Mononuclear cell (primary cell): ENCODE measurements at regions not wholly inside any gene's neighbourhood (a gene's known extent, or its start where the extent isn't known, plus 50 kb on each side); places are given as distances from the start of the nearest gene placed in this dataset.
A peak's percentile ranks its signal among the peaks of the same experiment; 100 is the strongest.

ENCODE experiments used
- H3K27me3 ChIP-seq: 2 replicates; pipeline ENCODE4 v1.6.0; 2011; ENCODE audit warnings: low read length, control low read depth; ENCODE audit not compliant: insufficient read depth
- H3K4me1 ChIP-seq: 2 replicates; pipeline ENCODE4 v1.5.1; 2011; ENCODE audit warnings: mild to moderate bottlenecking, low read length, control low read depth; ENCODE audit not compliant: insufficient read depth
- H3K4me3 ChIP-seq: 2 replicates; pipeline ENCODE4 v1.5.1; 2011; ENCODE audit warnings: mild to moderate bottlenecking, low read length, moderate library complexity
- H3K9me3 ChIP-seq: 2 replicates; pipeline ENCODE4 v1.5.1; 2011; ENCODE audit warnings: low read depth, mild to moderate bottlenecking, control low read depth, low read length

DNA sequence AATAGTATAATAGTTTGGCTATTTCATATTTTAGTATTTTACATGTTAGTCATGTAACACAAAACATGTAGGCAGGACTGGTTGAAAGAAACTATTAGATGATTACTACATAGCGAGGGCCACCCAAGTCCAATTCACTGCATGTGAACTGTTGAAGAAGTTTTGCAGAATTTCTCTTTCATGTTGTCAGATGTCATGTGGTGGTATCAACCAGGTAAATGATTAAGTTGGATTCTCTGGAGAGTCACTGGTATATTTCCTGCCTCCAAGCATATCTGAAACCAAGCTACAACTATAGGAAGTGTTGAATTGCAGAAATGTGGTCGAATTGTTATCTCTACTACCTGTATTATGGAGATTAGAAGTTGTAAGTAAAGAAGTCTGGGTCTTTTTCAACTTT, 137.8 kb upstream of the DPYD start:
- peaks cover 22% of the 10 kb centered on the region for H3K27me3 ChIP-seq
- no peaks in the 10 kb centered on the region for H3K9me3 ChIP-seq
- H3K4me1 ChIP-seq, result peaks cover 7% of the 10 kb centered on the region
- no peak overlapping the region for H3K4me3 ChIP-seq

- no peak overlapping the region for H3K4me3 ChIP-seq
- no peaks in the 10 kb centered on the region for H3K9me3 ChIP-seq
- peaks cover 16% of the 10 kb centered on the region for H3K4me1 ChIP-seq
- peaks cover 35% of the 10 kb centered on the region for H3K27me3 ChIP-seq
Observed at GRCh38 chr1:98057236-98057910, 136.5 kb upstream of the DPYD start.

GRCh38 chr1:98056781-98057180, 135.9 kb upstream of the DPYD start:
- Histone ChIP-seq H3K4me1 (peaks cover 16% of the 10 kb centered on the region), H3K4me3 (no peak overlapping the region), H3K27me3 (peaks cover 41% of the 10 kb centered on the region), H3K9me3 (no peaks in the 10 kb centered on the region)

DNA sequence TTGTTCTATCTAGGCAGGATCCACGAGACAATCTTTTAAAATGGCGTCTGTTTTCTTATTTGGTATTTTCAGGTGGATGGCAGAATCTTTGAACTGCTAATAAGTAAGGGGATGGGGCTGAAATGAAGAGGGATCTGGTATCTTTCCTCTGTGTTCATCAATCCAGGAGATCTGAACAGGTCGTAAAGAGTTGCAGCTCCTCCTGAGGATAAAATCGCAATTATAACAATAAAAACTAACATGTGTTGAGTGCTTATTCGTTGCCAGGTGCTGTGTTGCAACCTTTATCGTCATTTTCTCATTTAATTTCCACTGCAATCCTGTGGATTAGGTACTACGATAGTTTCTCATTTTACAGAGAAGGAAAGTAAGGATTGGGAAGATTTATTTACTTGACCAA, 134.6 kb upstream of the DPYD start:
- H3K4me1 ChIP-seq, result peaks cover 16% of the 10 kb centered on the region
- H3K27me3 ChIP-seq, result peaks cover 54% of the 10 kb centered on the region
- H3K4me3 ChIP-seq, result no peak overlapping the region
- no peaks in the 10 kb centered on the region for H3K9me3 ChIP-seq

DNA sequence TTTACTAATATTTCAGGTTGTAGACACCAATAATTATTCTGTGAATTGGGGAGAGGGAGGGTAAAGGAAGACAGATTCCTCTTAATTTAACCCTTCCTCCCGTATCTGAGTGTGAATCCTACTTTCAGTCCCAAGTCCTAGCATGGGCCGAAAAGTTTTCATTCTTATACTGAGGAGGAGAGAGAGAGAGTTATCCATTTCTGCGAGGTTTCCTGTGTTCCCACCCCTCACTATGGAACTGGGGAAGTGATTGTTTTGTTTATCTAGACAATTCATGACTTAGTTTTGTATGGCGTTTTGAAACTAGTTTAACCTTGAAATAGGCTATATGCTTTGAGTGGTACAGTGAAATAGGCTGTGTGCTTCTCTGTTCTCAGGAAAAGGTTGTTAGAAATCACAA, 134.0 kb upstream of the DPYD start:
- H3K27me3 ChIP-seq, result peaks cover 61% of the 10 kb centered on the region
- no peak overlapping the region for H3K4me3 ChIP-seq
- H3K4me1 ChIP-seq, result peaks cover 16% of the 10 kb centered on the region
- H3K9me3 ChIP-seq, result no peaks in the 10 kb centered on the region

DNA sequence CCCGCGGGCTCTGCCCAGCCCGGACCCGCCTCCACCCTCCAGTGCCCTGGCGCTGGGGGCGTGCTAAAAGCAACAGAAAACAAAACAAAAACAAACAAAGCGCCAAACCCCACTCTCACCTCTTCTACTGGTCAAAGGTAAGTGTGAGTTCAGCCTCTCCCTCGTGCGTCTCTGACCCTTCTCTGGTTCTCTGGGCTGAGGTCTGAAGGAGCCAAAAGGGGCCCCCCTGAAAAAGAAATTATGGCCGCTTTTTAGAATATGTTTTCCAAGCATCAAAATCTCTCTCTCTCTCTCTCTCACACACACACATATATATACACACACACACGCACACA, 133.5 kb upstream of the DPYD start:
- H3K9me3 ChIP-seq, result no peaks in the 10 kb centered on the region
- H3K4me1 ChIP-seq, result peaks cover 19% of the 10 kb centered on the region
- H3K27me3 ChIP-seq, result peaks cover 65% of the 10 kb centered on the region
- no peak overlapping the region for H3K4me3 ChIP-seq

DNA sequence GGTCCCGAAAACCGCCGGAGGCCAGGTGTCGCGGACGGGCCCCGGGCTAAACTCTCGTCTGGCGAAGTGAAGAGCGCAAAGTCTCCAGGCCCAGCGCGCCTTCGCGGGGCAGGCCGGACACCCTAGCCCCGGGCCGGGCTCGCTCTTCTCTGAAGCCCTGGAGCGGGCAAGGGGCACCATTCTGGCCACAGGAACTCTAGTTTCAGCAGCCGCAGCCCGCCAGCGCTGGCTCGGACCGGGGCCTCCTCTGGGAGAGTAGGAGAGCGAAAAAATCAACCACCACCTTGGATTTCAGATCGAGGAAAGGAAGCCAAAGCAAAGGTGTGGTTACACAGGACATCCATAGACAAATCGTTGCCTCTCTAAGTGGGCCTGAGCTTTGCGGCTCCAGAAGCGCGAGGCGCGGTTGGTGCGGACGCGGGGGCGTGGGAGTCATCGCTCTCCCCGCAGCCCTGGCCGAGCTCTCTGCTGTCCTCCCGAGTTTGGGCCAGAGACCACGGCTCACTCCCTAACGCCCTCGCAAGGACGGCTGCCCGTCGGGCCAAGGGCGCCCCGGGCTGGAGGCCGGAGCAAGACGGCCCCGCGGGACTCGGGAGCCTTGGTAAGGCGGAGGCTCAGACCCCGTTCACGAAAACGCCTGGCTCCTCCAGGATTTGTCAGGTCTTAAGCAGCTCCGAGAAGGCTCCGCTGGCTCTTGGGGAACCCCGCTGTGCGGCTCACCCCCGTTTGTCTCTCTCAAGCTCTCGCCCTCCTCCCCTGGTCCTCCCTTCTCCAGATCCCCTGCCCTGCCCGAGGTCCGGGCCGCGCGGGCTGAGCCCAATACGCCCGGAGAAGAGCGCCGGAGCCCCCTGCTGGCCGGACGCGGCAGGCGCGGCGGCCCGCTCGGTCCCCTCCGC, 132.9 kb upstream of the DPYD start:
- H3K4me1 ChIP-seq, result peaks cover 25% of the 10 kb centered on the region
- H3K9me3 ChIP-seq, result no peaks in the 10 kb centered on the region
- peak overlapping the region; percentile 22 for H3K4me3 ChIP-seq

GRCh38 chr1:98051065-98051675, 130.3 kb upstream of the DPYD start:
- Histone ChIP-seq H3K4me3 (no peak overlapping the region), H3K27me3 (peaks cover 91% of the 10 kb centered on the region), H3K9me3 (no peaks in the 10 kb centered on the region)

More for the DNA sequence above, 132.9 kb upstream of the DPYD start:
- peaks cover 71% of the 10 kb centered on the region for H3K27me3 ChIP-seq

GRCh38 chr1:98049370-98050135, 128.7 kb upstream of the DPYD start:
- Histone ChIP-seq H3K27me3 (peaks cover 93% of the 10 kb centered on the region), H3K9me3 (no peaks in the 10 kb centered on the region), H3K4me1 (peaks cover 42% of the 10 kb centered on the region), H3K4me3 (no peak overlapping the region)

More at GRCh38 chr1:98051065-98051675, 130.3 kb upstream of the DPYD start:
- H3K4me1 ChIP-seq, result peaks cover 31% of the 10 kb centered on the region

DNA sequence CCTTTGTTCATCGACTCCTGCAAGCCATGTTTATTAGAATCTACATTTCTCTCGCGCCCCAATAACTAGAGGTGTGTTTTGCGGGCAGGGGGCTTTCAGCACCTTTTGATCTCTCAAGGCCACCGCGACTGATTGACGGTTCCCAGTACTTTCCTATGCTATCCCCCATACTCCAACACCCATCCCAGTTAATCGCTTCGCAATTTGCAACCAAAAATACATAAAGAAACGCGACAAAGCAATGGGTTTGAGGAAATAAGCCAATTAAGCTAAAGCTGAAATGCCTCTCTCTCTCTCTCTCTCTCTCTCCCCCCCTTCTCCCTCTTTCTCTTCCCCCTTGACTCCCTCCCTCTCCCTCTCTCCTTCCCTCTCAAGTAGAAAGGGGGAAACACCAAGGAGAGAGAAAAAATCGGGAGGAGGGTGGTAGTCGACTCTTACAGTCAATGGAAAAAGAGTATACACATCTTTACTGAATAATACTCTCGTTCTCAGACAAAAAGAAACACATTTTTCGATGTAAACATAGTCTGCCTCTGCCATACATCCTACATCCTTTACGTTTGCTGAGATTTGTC, 128.0 kb upstream of the DPYD start:
- Histone ChIP-seq H3K4me3 (no peak overlapping the region), H3K4me1 (peaks cover 39% of the 10 kb centered on the region), H3K27me3 (peaks cover 95% of the 10 kb centered on the region), H3K9me3 (no peaks in the 10 kb centered on the region)

DNA sequence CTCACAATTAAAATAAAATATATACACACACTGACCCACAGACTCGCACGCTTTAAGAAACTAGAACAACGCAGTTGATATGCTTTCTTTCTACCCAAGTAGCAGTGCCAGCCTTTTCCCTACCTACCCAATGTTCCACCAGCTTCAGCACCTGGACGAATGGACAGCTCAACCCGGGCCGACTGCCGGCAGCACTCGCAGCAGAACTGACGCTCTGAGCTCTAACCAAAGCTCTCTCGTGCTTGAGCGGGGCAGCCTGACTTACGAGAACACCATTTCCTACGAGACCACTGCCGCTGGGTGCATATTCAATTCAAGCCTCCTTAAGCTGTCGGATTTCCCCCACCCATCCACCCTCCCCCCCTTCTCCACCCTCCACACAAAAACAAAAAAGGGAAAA, 127.4 kb upstream of the DPYD start:
- no peak overlapping the region for H3K4me3 ChIP-seq
- H3K27me3 ChIP-seq, result peaks cover 95% of the 10 kb centered on the region
- H3K4me1 ChIP-seq, result peaks cover 33% of the 10 kb centered on the region
- no peaks in the 10 kb centered on the region for H3K9me3 ChIP-seq

GRCh38 chr1:98047171-98047570, 126.3 kb upstream of the DPYD start:
- Histone ChIP-seq H3K4me3 (no peak overlapping the region), H3K4me1 (peaks cover 29% of the 10 kb centered on the region), H3K27me3 (peaks cover 95% of the 10 kb centered on the region), H3K9me3 (no peaks in the 10 kb centered on the region)

GRCh38 chr1:98045767-98046641, 125.2 kb upstream of the DPYD start:
- Histone ChIP-seq H3K27me3 (peaks cover 85% of the 10 kb centered on the region), H3K4me1 (peaks cover 29% of the 10 kb centered on the region), H3K9me3 (no peaks in the 10 kb centered on the region), H3K4me3 (no peak overlapping the region)
